A549 (cell line): ENCODE measurements at regions not wholly inside any gene's neighbourhood (a gene's known extent, or its start where the extent isn't known, plus 50 kb on each side); places are given as distances from the start of the nearest gene placed in this dataset.

Source experiments
- CEBPB ChIP-seq, 2 experiments: fragments of >200 bp in 1 of 2; sonication (Bioruptor Twin) in 1 of 2; formaldehyde crosslinking in 1 of 2; IDR thresholded peaks; 2 replicates each; pipeline ENCODE4 v1.6.1; 2012 to 2016
- EHMT2 ChIP-seq: fragments of 200-600 bp; sonication (generic); IDR thresholded peaks from 2 replicates; pipeline ENCODE4 v1.6.1; 2016; ENCODE audit warnings: antibody characterized with exemption, low read depth, mild to moderate bottlenecking, moderate library complexity
- ELK1 ChIP-seq: fragments of 150-350 bp; IDR thresholded peaks from 2 replicates; pipeline ENCODE4 v1.6.1; 2014; ENCODE audit warnings: low read depth, mild to moderate bottlenecking, low read length
- EP300 ChIP-seq, 2 experiments: fragments of >200 bp; sonication (Bioruptor Twin); formaldehyde crosslinking; IDR thresholded peaks; 2 replicates in 1 of 2; 3 replicates in 1 of 2; pipeline ENCODE4 v1.6.1; 2016 to 2017
- FOSL2 ChIP-seq, 2 experiments: fragments of 450-650 bp in 1 of 2; fragments of >200 bp in 1 of 2; sonication (Bioruptor Twin) in 1 of 2; formaldehyde crosslinking; IDR thresholded peaks; 2 replicates each; pipeline versions ENCODE4 v1.5.0 to v1.6.1; 2016 to 2020; ENCODE audit warnings: mild to moderate bottlenecking in 1 of 2, moderate library complexity in 1 of 2
- HDAC2 ChIP-seq: fragments of 200-600 bp; sonication (generic); IDR thresholded peaks from 2 replicates; pipeline ENCODE4 v1.6.1; 2016
- HOXA7 ChIP-seq: fragments of 250-450 bp; sonication (Bioruptor Pico); IDR thresholded peaks from 2 replicates; pipeline ENCODE4 v1.5.0; 2020; ENCODE audit warnings: mild to moderate bottlenecking, moderate library complexity
- MAZ ChIP-seq: fragments of 150-350 bp; IDR thresholded peaks from 2 replicates; pipeline ENCODE4 v1.6.1; 2014; ENCODE audit warnings: antibody characterized with exemption, low read depth, low read length, borderline replicate concordance
- NPAS2 ChIP-seq: fragments of 250-450 bp; sonication (Bioruptor Pico); IDR thresholded peaks from 2 replicates; pipeline ENCODE4 v1.8.0; 2022; ENCODE audit warnings: mild to moderate bottlenecking, moderate library complexity, borderline replicate concordance
- RAD21 ChIP-seq, 2 experiments: fragments of >200 bp in 1 of 2; sonication (Bioruptor Twin) in 1 of 2; formaldehyde crosslinking in 1 of 2; IDR thresholded peaks in 1 of 2; conservative IDR thresholded peaks in 1 of 2; 2 replicates in 1 of 2; 3 replicates in 1 of 2; pipeline ENCODE4 v1.6.1; 2012 to 2018; ENCODE audit warnings: inconsistent platforms in 1 of 2
- RARB ChIP-seq: fragments of 250-450 bp; sonication (Bioruptor Pico); IDR thresholded peaks from 2 replicates; pipeline ENCODE4 v1.8.0; 2021; ENCODE audit warnings: mild to moderate bottlenecking, moderate library complexity
- TF ChIP-seq, protein P1 (sequence below): fragments of >200 bp; sonication (Bioruptor Twin); formaldehyde crosslinking; IDR thresholded peaks from 3 replicates; pipeline ENCODE4 v1.5.1; 2016

DNA sequence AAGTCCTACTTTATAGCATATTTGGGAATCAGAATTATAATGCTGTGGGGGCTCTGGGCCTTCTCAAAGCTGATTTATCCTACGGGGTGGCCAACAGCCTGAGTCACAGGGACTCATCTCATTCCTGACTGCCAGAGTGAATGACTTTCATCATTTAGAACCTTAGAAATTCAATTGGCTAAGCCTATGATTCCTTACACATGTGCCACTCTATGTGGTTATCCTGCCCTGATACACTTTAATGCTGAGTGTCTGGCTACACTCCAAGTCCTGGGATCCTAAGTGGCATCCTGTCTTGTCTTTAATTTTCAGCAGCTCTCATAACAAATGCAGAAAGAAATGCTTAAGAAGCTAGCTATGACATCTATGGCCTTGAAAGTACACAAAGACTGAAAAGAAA lies 75.2 kb upstream of the FREM1 start:
- TF ChIP-seq CEBPB (IDR thresholded peaks at IDR 0.05) (no peak), RAD21 (conservative IDR thresholded peaks at IDR 0.05 in 1 of 2, IDR thresholded peaks at IDR 0.05 in 1 of 2) (no peak), ELK1 (no peak), HDAC2 (no peak), FOSL2 (IDR thresholded peaks at IDR 0.05) (no peak), FOSL2 (CRISPR knock-in tag; IDR thresholded peaks at IDR 0.05) (no peak), RARB (no peak), NPAS2 (no peak), MAZ (no peak), EHMT2 (no peak), EP300 (IDR thresholded peaks at IDR 0.05) (no peak), HOXA7 (CRISPR knock-in tag) (no peak)
- TF ChIP-seq, protein P1, sequence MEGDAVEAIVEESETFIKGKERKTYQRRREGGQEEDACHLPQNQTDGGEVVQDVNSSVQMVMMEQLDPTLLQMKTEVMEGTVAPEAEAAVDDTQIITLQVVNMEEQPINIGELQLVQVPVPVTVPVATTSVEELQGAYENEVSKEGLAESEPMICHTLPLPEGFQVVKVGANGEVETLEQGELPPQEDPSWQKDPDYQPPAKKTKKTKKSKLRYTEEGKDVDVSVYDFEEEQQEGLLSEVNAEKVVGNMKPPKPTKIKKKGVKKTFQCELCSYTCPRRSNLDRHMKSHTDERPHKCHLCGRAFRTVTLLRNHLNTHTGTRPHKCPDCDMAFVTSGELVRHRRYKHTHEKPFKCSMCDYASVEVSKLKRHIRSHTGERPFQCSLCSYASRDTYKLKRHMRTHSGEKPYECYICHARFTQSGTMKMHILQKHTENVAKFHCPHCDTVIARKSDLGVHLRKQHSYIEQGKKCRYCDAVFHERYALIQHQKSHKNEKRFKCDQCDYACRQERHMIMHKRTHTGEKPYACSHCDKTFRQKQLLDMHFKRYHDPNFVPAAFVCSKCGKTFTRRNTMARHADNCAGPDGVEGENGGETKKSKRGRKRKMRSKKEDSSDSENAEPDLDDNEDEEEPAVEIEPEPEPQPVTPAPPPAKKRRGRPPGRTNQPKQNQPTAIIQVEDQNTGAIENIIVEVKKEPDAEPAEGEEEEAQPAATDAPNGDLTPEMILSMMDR = no peak
